GM19035 (cell line): ENCODE measurements at regions not wholly inside any gene's neighbourhood (a gene's known extent, or its start where the extent isn't known, plus 50 kb on each side); places are given as distances from the start of the nearest gene placed in this dataset.
A peak's percentile ranks its signal among the peaks of the same experiment; 100 is the strongest.

Source experiments
- ATAC-seq: cut with Tn5 transposase; IDR thresholded peaks from one replicate; pipeline ENCODE4 v1.9.1; 2021; ENCODE audit not compliant: unreplicated experiment

GRCh38 chr7:10799475-10799874, 174.2 kb upstream of the PHF14 start:
- no peak for ATAC-seq

DNA sequence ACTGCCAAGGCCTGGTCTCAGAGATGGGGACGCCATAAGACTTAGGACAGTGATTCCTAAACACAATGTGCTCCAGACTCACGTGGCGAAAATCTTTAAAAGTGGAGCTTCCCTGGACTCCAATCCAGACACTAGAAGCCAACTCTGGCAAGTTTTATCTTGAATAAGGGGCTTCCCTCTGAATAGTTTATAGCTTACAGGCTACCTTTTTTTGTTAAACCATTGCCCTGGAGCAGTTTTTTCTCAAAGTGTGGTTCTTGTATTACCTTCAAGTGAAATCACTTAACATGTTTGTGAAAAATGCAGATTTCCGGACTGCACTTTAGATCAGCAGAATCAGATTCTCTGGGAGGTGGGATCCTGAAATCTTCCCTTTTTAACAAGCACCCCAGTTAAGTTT, 171.7 kb upstream of the PHF14 start:
- ATAC-seq, result no peak

DNA sequence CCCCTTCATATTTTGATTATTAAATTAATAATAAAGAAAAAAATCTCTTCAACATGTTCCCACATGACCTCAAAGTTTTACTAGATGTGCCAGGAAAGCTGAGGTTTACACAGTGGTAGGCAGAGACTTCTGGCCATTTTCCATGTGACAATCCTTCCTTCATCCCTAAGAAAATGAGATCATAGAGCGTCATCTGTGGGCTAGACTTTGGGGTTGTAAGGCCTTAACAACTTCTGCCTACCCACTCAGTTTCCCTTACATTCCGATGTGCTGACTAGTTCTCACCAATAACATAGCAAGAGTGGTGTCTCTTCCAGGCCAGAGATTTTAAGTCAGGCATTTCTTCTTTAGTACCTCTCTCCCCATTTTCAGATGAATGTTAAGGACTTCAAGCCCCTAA, 171.1 kb upstream of the PHF14 start:
- no peak for ATAC-seq

GRCh38 chr7:10803720-10804119, 170.0 kb upstream of the PHF14 start:
- ATAC-seq, result no peak

DNA sequence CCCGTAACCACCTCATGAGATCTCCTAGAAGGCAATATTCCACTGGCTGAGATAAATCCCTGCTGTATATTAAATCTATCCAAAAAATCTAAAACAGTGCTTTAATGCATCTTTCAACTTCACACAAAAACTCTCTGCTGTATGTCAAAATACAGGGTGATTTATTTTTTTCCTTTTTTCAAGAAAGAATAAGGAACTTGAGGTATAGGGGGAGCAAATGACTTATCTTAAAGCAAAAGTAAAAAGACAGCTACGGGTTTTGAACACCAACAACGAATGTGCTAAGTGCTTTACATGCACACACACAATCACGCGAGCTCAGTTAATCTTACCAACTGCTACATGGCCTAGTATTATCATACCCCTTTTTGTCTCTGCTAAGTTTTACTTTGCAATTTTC, 168.9 kb upstream of the PHF14 start:
- ATAC-seq, result no peak

- no peak for ATAC-seq
Observed at GRCh38 chr7:10815546-10815945, 158.1 kb upstream of the PHF14 start.

GRCh38 chr7:10821156-10821555, 152.5 kb upstream of the PHF14 start:
- ATAC-seq, result no peak

GRCh38 chr7:10824154-10824553, 149.5 kb upstream of the PHF14 start:
- ATAC-seq, result no peak

GRCh38 chr7:10838228-10838627, 135.4 kb upstream of the PHF14 start:
- no peak for ATAC-seq

DNA sequence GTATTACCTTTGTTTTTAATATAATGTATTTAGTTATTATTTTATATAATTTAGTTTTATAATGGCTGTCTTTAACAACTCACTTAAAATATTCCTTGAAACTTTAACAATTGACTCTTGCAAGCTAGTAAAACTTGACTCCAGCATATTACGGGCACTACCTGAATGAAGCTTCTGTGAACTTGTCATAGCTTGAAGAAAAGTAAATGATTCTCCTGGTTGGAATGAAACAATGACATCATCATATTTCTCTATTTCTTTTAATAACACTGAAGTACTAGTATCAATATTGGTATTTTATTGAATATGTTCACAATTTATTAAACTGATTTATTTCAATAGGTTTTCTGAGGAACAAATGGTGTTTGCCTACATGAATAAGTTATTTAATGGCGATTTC, 128.4 kb upstream of the PHF14 start:
- no peak for ATAC-seq

DNA sequence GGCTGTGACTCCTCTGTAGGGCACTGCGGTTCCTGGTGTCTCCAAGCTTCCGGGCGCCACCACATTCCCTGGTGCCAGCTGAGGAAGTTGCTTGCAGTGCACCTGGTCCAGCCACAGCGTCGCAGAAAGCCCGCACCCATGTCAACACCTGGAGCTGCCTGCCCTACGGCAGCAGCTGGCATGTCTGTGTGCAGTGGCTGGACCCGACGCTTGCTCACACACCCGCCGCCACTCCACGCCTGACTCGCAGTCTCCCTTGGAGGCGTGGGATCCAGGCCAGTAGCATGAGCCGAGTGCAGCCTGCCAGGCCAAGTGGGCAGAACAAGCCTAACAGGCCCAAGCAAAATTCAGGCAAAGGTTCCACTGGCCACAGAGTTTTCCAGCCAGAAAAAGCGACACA, 118.1 kb upstream of the PHF14 start:
- ATAC-seq, result no peak

DNA sequence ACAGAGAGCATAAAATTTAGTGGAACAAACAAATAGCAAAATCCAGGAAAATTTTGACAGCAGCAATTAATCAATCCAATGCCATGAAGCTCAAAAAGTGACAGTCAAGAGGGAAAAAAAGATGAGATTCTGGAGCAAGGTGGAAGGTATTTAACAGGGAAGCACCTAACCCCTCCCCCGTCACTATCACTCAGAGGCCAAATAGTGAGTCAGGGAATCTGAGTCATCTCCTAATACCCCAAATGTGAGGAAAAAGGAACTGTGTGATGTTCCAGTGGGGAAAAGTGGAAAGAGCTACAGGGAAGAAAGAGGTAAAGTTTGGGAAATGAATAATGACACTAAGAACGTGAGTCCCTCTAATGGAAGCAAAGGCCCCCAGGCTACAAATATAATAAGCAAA, 113.2 kb upstream of the PHF14 start:
- no peak for ATAC-seq

DNA sequence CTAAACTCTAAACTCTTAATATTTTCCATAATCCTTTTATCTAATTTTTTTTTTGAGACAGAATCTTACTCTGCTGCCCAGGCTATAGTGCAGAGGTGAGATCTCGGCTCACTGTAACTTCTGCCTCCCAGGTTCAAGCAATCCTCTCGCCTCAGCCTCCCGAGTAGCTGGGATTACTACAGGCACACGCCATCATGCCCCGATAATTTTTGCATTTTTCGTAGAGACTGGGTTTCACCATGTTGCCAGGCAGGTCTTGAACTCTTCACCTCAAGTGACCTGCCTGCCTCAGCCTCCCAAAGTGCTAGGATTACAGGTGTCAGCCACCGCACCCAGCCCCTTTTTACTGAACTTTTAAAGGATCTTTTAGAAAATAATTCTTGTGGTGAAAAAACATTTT, 110.2 kb upstream of the PHF14 start:
- ATAC-seq, result no peak

GRCh38 chr7:10874666-10875065, 99.0 kb upstream of the PHF14 start:
- no peak for ATAC-seq

DNA sequence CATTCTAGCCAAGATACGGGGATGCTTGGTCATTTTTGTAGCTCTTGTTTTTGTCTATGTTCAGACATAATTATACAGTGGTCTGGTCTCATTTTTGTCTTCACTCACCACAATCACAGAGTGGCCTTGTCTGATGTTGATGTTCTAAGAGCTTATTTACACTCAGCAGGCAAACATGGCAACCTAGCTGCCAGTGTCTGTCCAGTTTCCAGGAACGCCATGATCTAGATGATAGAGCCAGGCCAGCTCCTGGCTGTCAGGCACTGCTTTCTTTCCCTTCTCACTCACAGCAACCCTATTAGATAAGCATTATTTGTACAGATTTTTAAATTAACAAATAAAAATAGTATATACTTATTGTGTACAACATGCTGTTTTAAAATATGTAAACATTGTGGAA, 98.6 kb upstream of the PHF14 start:
- no peak for ATAC-seq

- peak; percentile 33 for ATAC-seq
Observed at GRCh38 chr7:10888861-10889260, 84.8 kb upstream of the PHF14 start.

DNA sequence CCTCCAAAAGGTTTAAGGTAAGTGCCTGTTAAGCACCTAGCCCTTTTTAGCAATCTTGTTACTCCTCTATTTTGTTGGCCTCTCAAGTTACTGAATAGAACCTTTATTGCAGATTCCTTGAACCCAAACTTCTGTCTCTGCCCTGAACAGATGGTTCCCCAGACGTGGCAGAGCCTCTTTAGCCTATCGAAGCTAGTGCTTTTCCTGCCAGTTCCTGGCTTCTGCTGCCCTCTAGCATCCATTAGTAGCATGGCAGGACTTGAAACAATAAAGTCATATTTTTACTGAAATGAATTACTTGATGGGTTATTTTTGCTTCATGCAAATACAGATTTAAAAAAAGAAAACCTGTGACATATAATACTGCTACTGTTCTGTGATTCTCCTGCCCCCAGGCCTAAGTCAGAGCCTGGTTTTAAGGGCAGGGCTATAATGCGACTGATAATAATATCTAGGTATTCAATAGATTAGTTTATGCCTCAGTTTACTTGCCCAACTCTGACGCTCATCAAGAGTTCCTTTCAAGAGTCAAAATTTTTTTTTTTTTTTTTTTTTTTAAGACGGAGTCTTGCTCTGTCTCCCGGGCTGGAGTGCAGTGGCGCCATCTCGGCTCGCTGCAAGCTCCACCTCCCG, 84.3 kb upstream of the PHF14 start:
- peak; percentile 98 for ATAC-seq

- no peak for ATAC-seq
Observed at GRCh38 chr7:10908600-10908999, 65.1 kb upstream of the PHF14 start.

- ATAC-seq, result no peak
Observed at GRCh38 chr7:10910447-10910846, 63.2 kb upstream of the PHF14 start.

- ATAC-seq, result no peak
Observed at GRCh38 chr7:10912077-10912476, 61.6 kb upstream of the PHF14 start.

DNA sequence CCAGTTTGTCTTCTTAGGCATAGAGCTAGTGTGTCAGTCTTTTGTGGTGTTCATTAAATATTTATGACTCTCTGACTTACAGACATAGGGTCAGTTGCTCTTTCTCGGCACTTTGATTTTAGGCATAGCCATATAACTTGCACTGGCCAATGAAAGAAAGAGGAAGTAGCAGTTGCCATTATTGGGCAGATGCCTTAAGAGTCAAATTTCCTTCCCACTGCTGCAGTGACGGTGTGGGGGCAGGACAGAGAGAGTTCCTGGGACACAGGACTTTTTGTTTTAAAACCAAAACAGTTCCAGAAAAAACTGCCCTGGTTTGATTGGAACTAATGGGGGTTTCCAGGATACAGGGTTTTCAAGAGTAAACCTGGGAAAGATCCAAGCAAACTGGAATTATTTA, 60.2 kb upstream of the PHF14 start:
- no peak for ATAC-seq

DNA sequence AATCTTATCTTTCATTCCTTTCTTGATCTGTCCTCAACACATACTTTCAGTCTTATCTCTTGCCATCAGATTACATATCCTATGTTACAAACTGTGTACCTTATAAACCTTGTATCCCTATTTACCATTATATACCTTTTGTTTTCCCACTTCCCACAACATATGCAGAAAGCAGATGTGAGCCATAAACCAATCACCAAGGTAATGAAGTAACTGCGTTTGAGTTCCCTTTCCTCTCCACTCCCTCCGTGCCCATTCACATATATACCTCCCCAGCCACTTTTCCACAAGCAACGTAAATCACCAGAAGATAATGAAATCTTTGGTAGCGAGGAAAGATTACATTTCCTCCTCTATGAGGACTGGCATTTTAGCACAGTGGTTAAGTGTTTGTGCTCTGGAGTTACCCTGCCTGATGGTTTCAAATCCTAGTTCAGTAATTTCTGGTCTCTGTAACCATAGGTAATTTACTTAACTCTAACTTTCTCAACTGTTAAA, 55.5 kb upstream of the PHF14 start:
- ATAC-seq, result no peak

DNA sequence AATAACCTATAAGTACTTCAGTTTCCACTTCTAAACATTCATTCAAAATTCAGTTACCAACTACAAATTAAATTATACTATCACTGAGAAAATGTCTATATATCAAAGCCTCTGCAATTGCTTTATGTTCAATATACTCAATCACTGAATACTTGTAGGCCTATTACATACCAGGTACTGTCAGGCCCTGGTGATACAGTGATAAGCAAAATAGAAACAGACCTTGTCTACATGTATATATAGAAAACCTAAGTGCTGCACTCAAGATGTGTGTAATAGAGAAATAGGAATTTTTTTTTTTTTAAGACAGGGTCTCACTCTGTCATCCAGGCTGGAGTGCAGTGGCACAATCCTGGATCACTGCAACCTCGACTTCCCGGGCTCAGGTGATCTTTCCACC, 53.7 kb upstream of the PHF14 start:
- ATAC-seq, result no peak
